Esophagus (tissue), 2 donors: ENCODE measurements at regions not wholly inside any gene's neighbourhood (a gene's known extent, or its start where the extent isn't known, plus 50 kb on each side); places are given as distances from the start of the nearest gene placed in this dataset.

Experiments used
- H3K27ac ChIP-seq, 2 donors: one replicate each; pipeline ENCODE4 v1.5.1; 2013; ENCODE audit warnings: low read depth in 2 of 2, mild to moderate bottlenecking in 2 of 2, inconsistent platforms in 1 of 2, low read length in 1 of 2, moderate library complexity in 1 of 2
- H3K27me3 ChIP-seq, 2 donors: one replicate each; pipeline ENCODE4 v1.6.1; 2013; ENCODE audit warnings: low read length in 2 of 2, control low read depth in 1 of 2, mild to moderate bottlenecking in 1 of 2; ENCODE audit not compliant: insufficient read depth in 2 of 2, control insufficient read depth in 1 of 2
- H3K36me3 ChIP-seq, 2 donors: one replicate each; pipeline ENCODE4 v1.6.1; 2013; ENCODE audit warnings: low read length in 1 of 2; ENCODE audit not compliant: control insufficient read depth in 2 of 2, insufficient read depth in 2 of 2
- H3K4me1 ChIP-seq, 2 donors: one replicate each; pipeline ENCODE4 v1.6.1; 2013; ENCODE audit warnings: low read length in 1 of 2; ENCODE audit not compliant: control insufficient read depth in 2 of 2, insufficient read depth in 2 of 2
- H3K4me3 ChIP-seq, 2 donors: one replicate each; pipeline ENCODE4 v1.5.1; 2013; ENCODE audit warnings: low read length in 2 of 2, mild to moderate bottlenecking in 2 of 2, low read depth in 1 of 2, moderate library complexity in 1 of 2
- H3K9me3 ChIP-seq, 2 donors: one replicate each; pipeline ENCODE4 v1.6.1; 2013; ENCODE audit warnings: mild to moderate bottlenecking in 2 of 2, low read depth in 1 of 2, low read length in 1 of 2, moderate library complexity in 1 of 2; ENCODE audit not compliant: control insufficient read depth in 2 of 2, insufficient read depth in 1 of 2
- WGBS, 2 donors: extraction: QIAGEN DNeasy Blood & Tissue Kit; methylation state at CpG; one replicate each; pipeline ENCODE4 v1.1.7; 2013; 5-methylcytosine and 5-hydroxymethylcytosine counted together
- donor health status: healthy with polysubstance abuse.
- donor health status: Bipolar disorder and iron deficiency.

GRCh38 chr13:40863723-40864122, 74.3 kb downstream of the SLC25A15 start:
- WGBS, 2 donors: 71 to 81% methylated on average over 4 of the region's 4 CpGs
- no peaks in the 10 kb centered on the region for H3K27me3 ChIP-seq
- no peaks in the 10 kb centered on the region for H3K9me3 ChIP-seq
- no peaks in the 10 kb centered on the region for H3K36me3 ChIP-seq
- no peak overlapping the region for H3K27ac ChIP-seq
- no peaks in the 10 kb centered on the region for H3K4me1 ChIP-seq
- no peak overlapping the region for H3K4me3 ChIP-seq

- H3K27me3 ChIP-seq: no peaks in the 10 kb centered on the region
- H3K9me3 ChIP-seq: peaks cover 6 to 33% of the 10 kb centered on the region in 2 donors
- 90 to 95% methylated on average over 5 of the region's 5 CpGs for WGBS, 2 donors
- no peak overlapping the region for H3K27ac ChIP-seq
- H3K36me3 ChIP-seq: peaks cover 0 to 6% of the 10 kb centered on the region in 2 donors
- no peaks in the 10 kb centered on the region for H3K4me1 ChIP-seq
- peak overlapping the region in 1 of 2 donors; percentile 11 for H3K4me3 ChIP-seq
Measured at GRCh38 chr13:40874138-40874779, 84.8 kb downstream of the SLC25A15 start.

GRCh38 chr13:40875044-40875443, 85.6 kb downstream of the SLC25A15 start:
- 90 to 91% methylated on average over 4 of the region's 4 CpGs for WGBS, 2 donors
- H3K27me3 ChIP-seq: no peaks in the 10 kb centered on the region
- H3K9me3 ChIP-seq: peaks cover 6 to 33% of the 10 kb centered on the region in 2 donors
- H3K4me1 ChIP-seq: no peaks in the 10 kb centered on the region
- H3K36me3 ChIP-seq: peaks cover 0 to 6% of the 10 kb centered on the region in 2 donors
- H3K4me3 ChIP-seq: no peak overlapping the region
- H3K27ac ChIP-seq: peak overlapping the region in 1 of 2 donors; percentile 89

DNA sequence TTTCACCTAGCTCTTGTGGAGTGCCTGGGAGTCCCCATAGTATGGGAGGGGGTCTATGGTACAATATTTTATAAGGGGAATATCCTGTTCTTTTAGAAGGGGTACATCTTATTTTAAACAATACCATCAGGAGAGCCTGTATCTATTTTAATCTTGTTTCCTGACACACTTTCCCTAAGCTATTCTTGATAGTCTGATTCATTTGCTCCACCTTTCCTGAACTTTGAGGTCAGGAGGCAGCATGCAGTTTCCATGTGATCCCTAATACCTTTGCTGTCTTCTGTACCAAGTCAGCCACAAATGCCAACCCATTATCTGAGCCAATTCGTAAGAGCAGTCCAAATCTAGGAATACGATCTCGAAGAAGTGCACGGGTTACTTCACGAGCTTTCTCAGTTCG, 86.2 kb downstream of the SLC25A15 start:
- Histone ChIP-seq H3K27me3 (no peaks in the 10 kb centered on the region), H3K27ac (peak overlapping the region in 1 of 2 donors; percentile 68), H3K36me3 (peaks cover 0 to 6% of the 10 kb centered on the region in 2 donors), H3K4me1 (no peaks in the 10 kb centered on the region), H3K4me3 (no peak overlapping the region), H3K9me3 (peaks cover 8 to 33% of the 10 kb centered on the region in 2 donors)
- 97 to 98% methylated on average over 6 of the region's 6 CpGs for WGBS, 2 donors

GRCh38 chr13:40876020-40876738, 86.8 kb downstream of the SLC25A15 start:
- Histone ChIP-seq H3K4me3 (no peak overlapping the region), H3K27ac (peak overlapping the region in 1 of 2 donors; percentile 68), H3K9me3 (peaks cover 8 to 33% of the 10 kb centered on the region in 2 donors), H3K36me3 (peaks cover 0 to 6% of the 10 kb centered on the region in 2 donors), H3K4me1 (no peaks in the 10 kb centered on the region), H3K27me3 (no peaks in the 10 kb centered on the region)
- 91 to 94% methylated on average over 8 of the region's 8 CpGs for WGBS, 2 donors

DNA sequence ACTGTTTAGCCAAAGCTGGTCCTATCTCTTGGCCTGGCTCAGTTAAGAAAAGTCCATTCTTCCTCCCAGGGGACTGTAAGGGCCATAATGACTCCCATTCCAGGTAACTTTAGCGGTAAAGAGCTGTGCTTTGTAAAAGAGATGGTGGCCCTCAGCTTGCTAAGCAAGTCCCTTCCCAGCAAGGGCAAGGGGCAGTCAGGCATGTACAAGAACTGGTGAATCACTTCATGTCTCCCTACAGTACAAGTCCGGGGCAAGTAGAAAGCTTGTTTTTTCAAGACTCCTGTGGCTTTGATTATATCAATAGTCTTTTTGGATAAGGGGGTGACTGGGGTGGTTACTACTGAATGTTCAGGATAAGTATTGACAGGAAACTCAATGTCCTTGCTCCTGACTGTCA, 88.9 kb downstream of the SLC25A15 start:
- peak overlapping the region in 1 of 2 donors; percentile 9 for H3K27ac ChIP-seq
- H3K4me1 ChIP-seq: no peaks in the 10 kb centered on the region
- H3K9me3 ChIP-seq: peaks cover 8 to 33% of the 10 kb centered on the region in 2 donors
- H3K4me3 ChIP-seq: no peak overlapping the region
- WGBS, 2 donors: 89 to 92% methylated on average over 2 of the region's 2 CpGs
- H3K27me3 ChIP-seq: no peaks in the 10 kb centered on the region
- peaks cover 0 to 6% of the 10 kb centered on the region in 2 donors for H3K36me3 ChIP-seq

GRCh38 chr13:40878823-40879222, 89.4 kb downstream of the SLC25A15 start:
- Histone ChIP-seq H3K36me3 (peaks cover 0 to 6% of the 10 kb centered on the region in 2 donors), H3K9me3 (peaks cover 8 to 28% of the 10 kb centered on the region in 2 donors), H3K27me3 (no peaks in the 10 kb centered on the region), H3K27ac (no peak overlapping the region), H3K4me1 (no peaks in the 10 kb centered on the region), H3K4me3 (no peak overlapping the region)
- WGBS, 2 donors: 99% methylated on average over 7 of the region's 7 CpGs
